ENCODE measurements at regions not wholly inside any gene's neighbourhood (a gene's known extent, or its start where the extent isn't known, plus 50 kb on each side); places are given as distances from the start of the nearest gene placed in this dataset.
"Not testable (repeated sequence)": the region's sequence is repeated elsewhere in the genome, so short reads cannot be mapped to it uniquely, and the experiment has no call there.

GRCh38 chr11:57871231-57871630, 109.6 kb downstream of the CTNND1 start:
- H3K27me3 ChIP-seq: no peaks in the 10 kb centered on the region
- no peak overlapping the region for H3K4me3 ChIP-seq
- H3K36me3 ChIP-seq: no peaks in the 10 kb centered on the region
- H3K27ac ChIP-seq: no peak overlapping the region
- no peak for TF ChIP-seq Cebpa-rat (IDR thresholded peaks at IDR 0.05)
- H4K20me1 ChIP-seq: no peaks in the 10 kb centered on the region
- no peak overlapping the region for H3K4me2 ChIP-seq
- no peak overlapping the region for H3K9ac ChIP-seq
- no peaks in the 10 kb centered on the region for H3K9me3 ChIP-seq (replicated peaks in 1 of 11)
- H3K4me1 ChIP-seq: no peaks in the 10 kb centered on the region

- Histone ChIP-seq H3K4me2 (no peak overlapping the region), H4K20me1 (no peaks in the 10 kb centered on the region), H3K27me3 (no peaks in the 10 kb centered on the region), H3K27ac (no peak overlapping the region), H3K4me1 (no peaks in the 10 kb centered on the region), H3K9me3 (replicated peaks in 1 of 11) (no peaks in the 10 kb centered on the region), H3K9ac (no peak overlapping the region), H3K36me3 (no peaks in the 10 kb centered on the region), H3K4me3 (no peak overlapping the region)
- no peak for TF ChIP-seq Cebpa-rat (IDR thresholded peaks at IDR 0.05)
Observed at GRCh38 chr11:57873196-57873911, 111.8 kb downstream of the CTNND1 start.

GRCh38 chr11:57874981-57875380, 113.4 kb downstream of the CTNND1 start:
- H3K27me3 ChIP-seq: no peaks in the 10 kb centered on the region
- H3K4me2 ChIP-seq: no peak overlapping the region
- no peaks in the 10 kb centered on the region for H3K36me3 ChIP-seq
- H3K9me3 ChIP-seq (replicated peaks in 1 of 11): no peaks in the 10 kb centered on the region
- no peak for TF ChIP-seq Cebpa-rat (IDR thresholded peaks at IDR 0.05)
- no peak overlapping the region for H3K27ac ChIP-seq
- H3K9ac ChIP-seq: no peak overlapping the region
- no peaks in the 10 kb centered on the region for H3K4me1 ChIP-seq
- H4K20me1 ChIP-seq: no peaks in the 10 kb centered on the region
- H3K4me3 ChIP-seq: no peak overlapping the region

- peaks cover 0 to 24% (median 0%) of the 10 kb centered on the region in 10 experiments; a peak in 5 of 20 replicates for H3K4me1 ChIP-seq
- no peaks in the 10 kb centered on the region for H3K36me3 ChIP-seq
- no peak for TF ChIP-seq Cebpa-rat (IDR thresholded peaks at IDR 0.05)
- no peaks in the 10 kb centered on the region for H3K27me3 ChIP-seq
- peak overlapping the region in 3 of 11 experiments; percentile 10 to 55 (median 34); a peak in 4 of 22 replicates for H3K4me2 ChIP-seq
- no peak overlapping the region for H3K4me3 ChIP-seq
- H3K9me3 ChIP-seq (replicated peaks in 1 of 11): no peaks in the 10 kb centered on the region
- H3K9ac ChIP-seq: no peak overlapping the region
- H3K27ac ChIP-seq: no peak overlapping the region
- no peaks in the 10 kb centered on the region for H4K20me1 ChIP-seq
Observed at GRCh38 chr11:57881647-57882046, 120.0 kb downstream of the CTNND1 start.

- no peaks in the 10 kb centered on the region for H3K9me3 ChIP-seq (replicated peaks in 1 of 11)
- H3K9ac ChIP-seq: no peak overlapping the region
- H3K4me2 ChIP-seq: peak overlapping the region in 1 of 11 experiments; percentile 13; a peak in 1 of 22 replicates
Observed at GRCh38 chr11:57883630-57884029, 122.0 kb downstream of the CTNND1 start.

GRCh38 chr11:57885298-57886050, 123.9 kb downstream of the CTNND1 start:
- Histone ChIP-seq H3K36me3 (no peaks in the 10 kb centered on the region), H3K9me3 (replicated peaks in 1 of 11) (no peaks in the 10 kb centered on the region), H3K4me1 (peaks cover 0 to 24% (median 0%) of the 10 kb centered on the region in 10 experiments; a peak in 5 of 20 replicates), H3K27ac (no peak overlapping the region), H3K27me3 (no peaks in the 10 kb centered on the region), H3K9ac (no peak overlapping the region), H3K4me2 (no peak overlapping the region), H4K20me1 (no peaks in the 10 kb centered on the region), H3K4me3 (no peak overlapping the region)
- TF ChIP-seq Cebpa-rat (IDR thresholded peaks at IDR 0.05): no peak

More at GRCh38 chr11:57883630-57884029, 122.0 kb downstream of the CTNND1 start:
- Histone ChIP-seq H3K27ac (no peak overlapping the region), H4K20me1 (no peaks in the 10 kb centered on the region), H3K4me1 (peaks cover 0 to 24% (median 0%) of the 10 kb centered on the region in 10 experiments; a peak in 5 of 20 replicates), H3K27me3 (no peaks in the 10 kb centered on the region), H3K36me3 (no peaks in the 10 kb centered on the region), H3K4me3 (no peak overlapping the region)
- TF ChIP-seq Cebpa-rat (IDR thresholded peaks at IDR 0.05): no peak

- no peak overlapping the region for H3K4me2 ChIP-seq
- H3K27me3 ChIP-seq: no peaks in the 10 kb centered on the region
- H3K9me3 ChIP-seq (replicated peaks in 1 of 11): no peaks in the 10 kb centered on the region
- no peak overlapping the region for H3K27ac ChIP-seq
- no peak overlapping the region for H3K4me3 ChIP-seq
- H3K4me1 ChIP-seq: peaks cover 0 to 8% (median 0%) of the 10 kb centered on the region in 10 experiments; a peak in 2 of 20 replicates
- no peak overlapping the region for H3K9ac ChIP-seq
- H4K20me1 ChIP-seq: no peaks in the 10 kb centered on the region
- no peaks in the 10 kb centered on the region for H3K36me3 ChIP-seq
- no peak for TF ChIP-seq Cebpa-rat (IDR thresholded peaks at IDR 0.05)
Observed at GRCh38 chr11:57888386-57888785, 126.8 kb downstream of the CTNND1 start.

GRCh38 chr11:57890521-57890920, 128.9 kb downstream of the CTNND1 start:
- Histone ChIP-seq H3K9me3 (replicated peaks in 1 of 11) (no peaks in the 10 kb centered on the region), H3K27ac (no peak overlapping the region), H3K4me1 (no peaks in the 10 kb centered on the region), H3K36me3 (no peaks in the 10 kb centered on the region), H3K27me3 (no peaks in the 10 kb centered on the region), H3K9ac (no peak overlapping the region), H3K4me3 (no peak overlapping the region), H3K4me2 (no peak overlapping the region), H4K20me1 (no peaks in the 10 kb centered on the region)
- no peak for TF ChIP-seq Cebpa-rat (IDR thresholded peaks at IDR 0.05)

GRCh38 chr11:57893200-57893599, 130.5 kb upstream of the OR9Q1 start:
- not testable (repeated sequence) for H3K9me3 ChIP-seq (replicated peaks in 1 of 11); H4K20me1 ChIP-seq; H3K27me3 ChIP-seq; H3K36me3 ChIP-seq; H3K4me1 ChIP-seq; H3K4me2 ChIP-seq; H3K4me3 ChIP-seq; H3K9ac ChIP-seq; H3K27ac ChIP-seq
